Endothelial cell of umbilical vein (primary cell): ENCODE measurements at regions not wholly inside any gene's neighbourhood (a gene's known extent, or its start where the extent isn't known, plus 50 kb on each side); places are given as distances from the start of the nearest gene placed in this dataset.

ENCODE experiments used
- CTCF ChIP-seq, 2 donors: IDR thresholded peaks; 1 replicate in 1 of 2; 2 replicates in 1 of 2; pipeline ENCODE4 v1.5.1; 2011; ENCODE audit warnings: low read length in 2 of 2, mild to moderate bottlenecking in 2 of 2, moderate library complexity in 2 of 2, control low read depth in 1 of 2, inconsistent platforms in 1 of 2, low read depth in 1 of 2; ENCODE audit not compliant: insufficient read depth in 1 of 2; ENCODE audit errors: extremely low read depth in 1 of 2
- EZH2 ChIP-seq: IDR thresholded peaks from 2 replicates; pipeline ENCODE4 v1.6.1; 2012; ENCODE audit warnings: borderline replicate concordance, low read depth, mild to moderate bottlenecking, moderate library complexity, low read length, inconsistent platforms; ENCODE audit not compliant: severe bottlenecking
- JUN ChIP-seq: IDR thresholded peaks from 2 replicates; pipeline ENCODE4 v1.6.1; 2011; ENCODE audit warnings: borderline replicate concordance, low read depth; ENCODE audit not compliant: insufficient read length, insufficient read depth
- MAX ChIP-seq: IDR thresholded peaks from 2 replicates; pipeline ENCODE4 v1.6.1; 2011; ENCODE audit not compliant: insufficient read depth, insufficient read length
- POLR2A ChIP-seq: IDR thresholded peaks from 2 replicates; pipeline ENCODE4 v1.6.1; 2012; ENCODE audit warnings: low read depth, mild to moderate bottlenecking, control low read depth, low read length
- POLR2AphosphoS5 ChIP-seq: IDR thresholded peaks from 2 replicates; pipeline ENCODE4 v1.6.1; 2012; ENCODE audit warnings: low read depth, mild to moderate bottlenecking, control low read depth, low read length, moderate library complexity; ENCODE audit not compliant: insufficient read depth

GRCh38 chr1:29784276-29785136 lies 548.2 kb downstream of the PTPRU start:
- no peak for TF ChIP-seq POLR2A
- TF ChIP-seq CTCF (IDR thresholded peaks at IDR 0.05; ENCODE audit: extremely low read depth in 1 of 2, insufficient read depth in 1 of 2, low read depth in 1 of 2, low read length in 2 of 2), result no peak
- no peak for TF ChIP-seq POLR2AphosphoS5
- TF ChIP-seq EZH2, result no peak
- no peak for TF ChIP-seq MAX
- no peak for TF ChIP-seq JUN
